ENCODE measurements at regions not wholly inside any gene's neighbourhood (a gene's known extent, or its start where the extent isn't known, plus 50 kb on each side); places are given as distances from the start of the nearest gene placed in this dataset.

GRCh38 chr12:75695926-75696325 lies 184.5 kb upstream of the KRR1 start:
- Mint-ChIP-seq H3K36me3 (ENCODE audit: low read depth) (no peaks in the 10 kb centered on the region), H3K27me3 (ENCODE audit: insufficient read depth, low read depth, poor library complexity) (peaks cover 4% of the 10 kb centered on the region), H3K27ac (no peak overlapping the region), H3K4me3 (no peak overlapping the region), H3K4me1 (peaks cover 21% of the 10 kb centered on the region), H3K9me3 (no peaks in the 10 kb centered on the region)
- no peaks in the 10 kb centered on the region for H4K20me1 ChIP-seq (replicated peaks; ENCODE audit: insufficient read depth)
- H3K4me1 ChIP-seq (ENCODE audit: insufficient read depth), result peaks cover 9% of the 10 kb centered on the region; the same call in 1 of the 2 replicates
- no peaks in the 10 kb centered on the region for H3F3A ChIP-seq (replicated peaks; ENCODE audit: low read depth)
- no peaks in the 10 kb centered on the region for H3K36me3 ChIP-seq (ENCODE audit: insufficient read depth)
- H3K9me2 ChIP-seq (ENCODE audit: insufficient read depth), result no peaks in the 10 kb centered on the region
- no peak overlapping the region for H3K4me3 ChIP-seq
- no peak overlapping the region for H3K4me2 ChIP-seq
- H2AFZ ChIP-seq, result no peak overlapping the region
- no peak overlapping the region for H3K27ac ChIP-seq (ENCODE audit: low read depth)
- ATAC-seq, result no peak
- no peak for DNase-seq (ENCODE audit: low spot score)
- TF ChIP-seq STAT1 (IDR thresholded peaks at IDR 0.05; ENCODE audit: unreplicated experiment), result no peak
- TF ChIP-seq CREB1 (CRISPR knock-in tag; IDR thresholded peaks at IDR 0.05; ENCODE audit: low read depth), result no peak
- no peak for TF ChIP-seq POLR2AphosphoS5 (IDR thresholded peaks at IDR 0.05; ENCODE audit: low read depth)
- TF ChIP-seq EZH2 (IDR thresholded peaks at IDR 0.05; ENCODE audit: low read depth, unreplicated experiment), result no peak
- no peak for TF ChIP-seq JUNB (IDR thresholded peaks at IDR 0.05; ENCODE audit: unreplicated experiment)
- TF ChIP-seq REST (IDR thresholded peaks at IDR 0.05; ENCODE audit: unreplicated experiment), result no peak
- no peak for TF ChIP-seq ZNF462 (CRISPR knock-in tag; IDR thresholded peaks at IDR 0.05)
- TF ChIP-seq ZNF114 (CRISPR knock-in tag; IDR thresholded peaks at IDR 0.05), result no peak
- no peak for TF ChIP-seq ETS1 (IDR thresholded peaks at IDR 0.05)
- no peak for TF ChIP-seq ZNF331 (CRISPR knock-in tag; IDR thresholded peaks at IDR 0.05; ENCODE audit: low read depth)
- no peak for TF ChIP-seq CTCF (conservative IDR thresholded peaks at IDR 0.05; ENCODE audit: low read depth in 2 of 2)
- TF ChIP-seq NANOG (IDR thresholded peaks at IDR 0.05; ENCODE audit: borderline replicate concordance), result no peak
- H3K79me2 ChIP-seq (replicated peaks; ENCODE audit: insufficient read depth), result no peaks in the 10 kb centered on the region
- H3K27me3 ChIP-seq (ENCODE audit: insufficient read depth), result no peaks in the 10 kb centered on the region

All from GM23338 (cell line).